ENCODE measurements at regions not wholly inside any gene's neighbourhood (a gene's known extent, or its start where the extent isn't known, plus 50 kb on each side); places are given as distances from the start of the nearest gene placed in this dataset.
A peak's percentile ranks its signal among the peaks of the same experiment; 100 is the strongest.

- in situ Hi-C loops (cut with HindIII; ENCODE audit: low pct_ligation_motif_present, low pct_unique_long_range_greater_than_20kb, low sequenced_read_pairs), result no loop called here
- DNase-seq, result no peak
These were observed 62.7 kb upstream of the FBRSL1 start for GRCh38 chr12:132427174-132427768.

GRCh38 chr12:132426349-132427173 lies 63.4 kb upstream of the FBRSL1 start:
- no peak for DNase-seq
- in situ Hi-C loops (cut with HindIII; ENCODE audit: low pct_ligation_motif_present, low pct_unique_long_range_greater_than_20kb, low sequenced_read_pairs), result no loop called here

GRCh38 chr12:132424811-132425210 lies 65.1 kb upstream of the FBRSL1 start:
- DNase-seq, result no peak
- in situ Hi-C loops (cut with HindIII; ENCODE audit: low pct_ligation_motif_present, low pct_unique_long_range_greater_than_20kb, low sequenced_read_pairs), result no loop called here

- DNase-seq, result no peak
- in situ Hi-C loops (cut with HindIII; ENCODE audit: low pct_ligation_motif_present, low pct_unique_long_range_greater_than_20kb, low sequenced_read_pairs), result no loop called here
These were observed 65.9 kb upstream of the FBRSL1 start for GRCh38 chr12:132423820-132424645.

GRCh38 chr12:132423251-132423819 lies 66.6 kb upstream of the FBRSL1 start:
- no peak for DNase-seq
- in situ Hi-C loops (cut with HindIII; ENCODE audit: low pct_ligation_motif_present, low pct_unique_long_range_greater_than_20kb, low sequenced_read_pairs), result no loop called here

GRCh38 chr12:132422381-132423043 lies 67.4 kb upstream of the FBRSL1 start:
- in situ Hi-C loops (cut with HindIII; ENCODE audit: low pct_ligation_motif_present, low pct_unique_long_range_greater_than_20kb, low sequenced_read_pairs), result no loop called here
- no peak for DNase-seq

- in situ Hi-C loops (cut with HindIII; ENCODE audit: low pct_ligation_motif_present, low pct_unique_long_range_greater_than_20kb, low sequenced_read_pairs), result no loop called here
- DNase-seq, result no peak
These were observed 67.9 kb upstream of the FBRSL1 start for GRCh38 chr12:132422040-132422380.

GRCh38 chr12:132419631-132420246 lies 70.2 kb upstream of the FBRSL1 start:
- in situ Hi-C loops (cut with HindIII; ENCODE audit: low pct_ligation_motif_present, low pct_unique_long_range_greater_than_20kb, low sequenced_read_pairs), result no loop called here
- no peak for DNase-seq

- in situ Hi-C loops (cut with HindIII; ENCODE audit: low pct_ligation_motif_present, low pct_unique_long_range_greater_than_20kb, low sequenced_read_pairs), result no loop called here
- DNase-seq, result no peak
These were observed 71.5 kb upstream of the FBRSL1 start for GRCh38 chr12:132418393-132418925.

GRCh38 chr12:132417741-132418140 lies 72.2 kb upstream of the FBRSL1 start:
- no peak for DNase-seq
- in situ Hi-C loops (cut with HindIII; ENCODE audit: low pct_ligation_motif_present, low pct_unique_long_range_greater_than_20kb, low sequenced_read_pairs), result no loop called here

- DNase-seq, result no peak
- in situ Hi-C loops (cut with HindIII; ENCODE audit: low pct_ligation_motif_present, low pct_unique_long_range_greater_than_20kb, low sequenced_read_pairs), result no loop called here
These were observed 73.1 kb upstream of the FBRSL1 start for GRCh38 chr12:132416827-132417226.

- in situ Hi-C loops (cut with HindIII; ENCODE audit: low pct_ligation_motif_present, low pct_unique_long_range_greater_than_20kb, low sequenced_read_pairs), result no loop called here
These were observed 73.8 kb upstream of the FBRSL1 start for GRCh38 chr12:132416121-132416673.

GRCh38 chr12:132415327-132416120 lies 74.4 kb upstream of the FBRSL1 start:
- DNase-seq, result no peak
- in situ Hi-C loops (cut with HindIII; ENCODE audit: low pct_ligation_motif_present, low pct_unique_long_range_greater_than_20kb, low sequenced_read_pairs), result no loop called here

More at GRCh38 chr12:132416121-132416673, 73.8 kb upstream of the FBRSL1 start:
- DNase-seq, result no peak

- in situ Hi-C loops (cut with HindIII; ENCODE audit: low pct_ligation_motif_present, low pct_unique_long_range_greater_than_20kb, low sequenced_read_pairs), result no loop called here
- peak; percentile 88 for DNase-seq
These were observed 75.2 kb upstream of the FBRSL1 start for GRCh38 chr12:132414634-132415326.

GRCh38 chr12:132413931-132414588 lies 75.9 kb upstream of the FBRSL1 start:
- in situ Hi-C loops (cut with HindIII; ENCODE audit: low pct_ligation_motif_present, low pct_unique_long_range_greater_than_20kb, low sequenced_read_pairs), result no loop called here
- DNase-seq, result peak; percentile 27

GRCh38 chr12:132411457-132411856 lies 78.5 kb upstream of the FBRSL1 start:
- in situ Hi-C loops (cut with HindIII; ENCODE audit: low pct_ligation_motif_present, low pct_unique_long_range_greater_than_20kb, low sequenced_read_pairs), result no loop called here

More at GRCh38 chr12:132411457-132411856, 78.5 kb upstream of the FBRSL1 start:
- DNase-seq, result peak; percentile 19
